Neural cell (in vitro differentiated cells): ENCODE measurements at regions not wholly inside any gene's neighbourhood (a gene's known extent, or its start where the extent isn't known, plus 50 kb on each side); places are given as distances from the start of the nearest gene placed in this dataset.

Experiments used
- H2AFZ ChIP-seq: fragments of 200-600, 300-800 bp; sonication (generic), shearing (Covaris generic); 2 replicates; pipeline ENCODE4 v1.6.0; 2014; ENCODE audit warnings: low read depth, mild to moderate bottlenecking, antibody characterized with exemption, low read length, moderate library complexity
- H3F3A ChIP-seq: fragments of 200-600 bp; shearing (Covaris generic); 2 replicates; pipeline ENCODE4 v1.6.1; 2016; ENCODE audit warnings: mild to moderate bottlenecking, moderate library complexity, mixed read lengths, antibody characterized with exemption, low read length; ENCODE audit not compliant: insufficient read depth, poor library complexity, severe bottlenecking
- H3K27ac ChIP-seq: fragments of 200-600, 300-800 bp; sonication (generic), shearing (Covaris generic); 2 replicates; pipeline ENCODE4 v1.5.1; 2014; ENCODE audit warnings: mild to moderate bottlenecking, low read length, moderate library complexity
- H3K27me3 ChIP-seq: fragments of 300-800, 200-600 bp; sonication (generic), shearing (Covaris generic); 2 replicates; pipeline ENCODE4 v1.6.0; 2014; ENCODE audit warnings: mild to moderate bottlenecking, low read depth, low read length, moderate library complexity; ENCODE audit not compliant: insufficient read depth
- H3K36me3 ChIP-seq: fragments of 300-800, 200-600 bp; sonication (generic), shearing (Covaris generic); 2 replicates; pipeline ENCODE4 v1.5.1; 2014; ENCODE audit warnings: mild to moderate bottlenecking, antibody characterized with exemption, low read length, moderate library complexity; ENCODE audit not compliant: insufficient read depth
- H3K4me2 ChIP-seq: fragments of 300-800, 200-600 bp; sonication (generic), shearing (Covaris generic); 2 replicates; pipeline ENCODE4 v1.6.0; 2014; ENCODE audit warnings: mild to moderate bottlenecking, low read length
- H3K4me3 ChIP-seq: fragments of 300-800, 200-600 bp; sonication (generic), shearing (Covaris generic); 2 replicates; pipeline ENCODE4 v1.5.1; 2014; ENCODE audit warnings: mild to moderate bottlenecking, low read length, moderate library complexity
- H3K79me2 ChIP-seq: fragments of 200-600 bp; shearing (Covaris generic); replicated peaks from 2 replicates; pipeline ENCODE4 v1.6.0; 2014; ENCODE audit warnings: mild to moderate bottlenecking, low read length, moderate library complexity; ENCODE audit not compliant: insufficient read depth
- H3K9ac ChIP-seq: fragments of 300-800, 200-600 bp; sonication (generic), shearing (Covaris generic); 2 replicates; pipeline ENCODE4 v1.6.1; 2016; ENCODE audit warnings: mild to moderate bottlenecking, low read length, mixed read lengths
- H3K9me2 ChIP-seq: fragments of 200-600 bp; shearing (Covaris generic); 2 replicates; pipeline ENCODE4 v1.6.1; 2016; ENCODE audit warnings: mild to moderate bottlenecking, low read length, mixed read lengths; ENCODE audit not compliant: insufficient read depth
- H3K9me3 ChIP-seq: fragments of 200-600, 300-800 bp; sonication (generic), shearing (Covaris generic); 2 replicates; pipeline ENCODE4 v1.6.1; 2016; ENCODE audit warnings: mild to moderate bottlenecking, mixed run types, low read length, moderate library complexity, mixed read lengths
- H4K20me1 ChIP-seq: fragments of 200-600 bp; shearing (Covaris generic); 2 replicates; pipeline ENCODE4 v1.6.1; 2016; ENCODE audit warnings: mild to moderate bottlenecking, mixed run types; ENCODE audit not compliant: insufficient read depth
- CTCF ChIP-seq: fragments of 450-650 bp; IDR thresholded peaks from 2 replicates; pipeline ENCODE4 v1.5.1; 2014; ENCODE audit warnings: antibody characterized with exemption, mild to moderate bottlenecking, moderate library complexity; ENCODE audit not compliant: poor library complexity, severe bottlenecking
- EP300 ChIP-seq: fragments of 450-650 bp; conservative IDR thresholded peaks from 2 replicates; pipeline ENCODE4 v1.6.1; 2014; ENCODE audit warnings: antibody characterized with exemption, mild to moderate bottlenecking, moderate library complexity; ENCODE audit not compliant: poor library complexity, severe bottlenecking
- EZH2 ChIP-seq: fragments of 200-600, 300-800 bp; shearing (Covaris generic), sonication (generic); IDR thresholded peaks from 2 replicates; pipeline ENCODE4 v1.6.1; 2014; ENCODE audit warnings: antibody characterized with exemption, low read length, borderline replicate concordance, mild to moderate bottlenecking; ENCODE audit not compliant: insufficient read depth, poor library complexity, severe bottlenecking
- MXI1 ChIP-seq: fragments of 450-650 bp; conservative IDR thresholded peaks from 2 replicates; pipeline ENCODE4 v1.6.1; 2014; ENCODE audit warnings: antibody characterized with exemption, mild to moderate bottlenecking; ENCODE audit not compliant: poor library complexity, severe bottlenecking
- POLR2AphosphoS5 ChIP-seq: IDR thresholded peaks from 2 replicates; pipeline ENCODE4 v1.6.1; 2012
- RAD21 ChIP-seq: fragments of 450-650 bp; conservative IDR thresholded peaks from 2 replicates; pipeline ENCODE4 v1.6.1; 2014; ENCODE audit warnings: antibody characterized with exemption, mild to moderate bottlenecking, moderate library complexity
- REST ChIP-seq: IDR thresholded peaks from 2 replicates; pipeline ENCODE4 v1.6.1; 2012; ENCODE audit warnings: borderline replicate concordance
- SMC3 ChIP-seq: fragments of 450-650 bp; conservative IDR thresholded peaks from 2 replicates; pipeline ENCODE4 v1.6.1; 2014; ENCODE audit warnings: antibody characterized with exemption, mild to moderate bottlenecking, moderate library complexity; ENCODE audit not compliant: poor library complexity
- TAF1 ChIP-seq: IDR thresholded peaks from 2 replicates; pipeline ENCODE4 v1.6.1; 2012; ENCODE audit warnings: low read depth

- no peak for TF ChIP-seq CTCF
- no peak for TF ChIP-seq MXI1
- TF ChIP-seq POLR2AphosphoS5: no peak
- no peak for TF ChIP-seq SMC3
Observed at GRCh38 chr9:88664773-88665172, 129.8 kb downstream of the NXNL2 start (continued).

DNA sequence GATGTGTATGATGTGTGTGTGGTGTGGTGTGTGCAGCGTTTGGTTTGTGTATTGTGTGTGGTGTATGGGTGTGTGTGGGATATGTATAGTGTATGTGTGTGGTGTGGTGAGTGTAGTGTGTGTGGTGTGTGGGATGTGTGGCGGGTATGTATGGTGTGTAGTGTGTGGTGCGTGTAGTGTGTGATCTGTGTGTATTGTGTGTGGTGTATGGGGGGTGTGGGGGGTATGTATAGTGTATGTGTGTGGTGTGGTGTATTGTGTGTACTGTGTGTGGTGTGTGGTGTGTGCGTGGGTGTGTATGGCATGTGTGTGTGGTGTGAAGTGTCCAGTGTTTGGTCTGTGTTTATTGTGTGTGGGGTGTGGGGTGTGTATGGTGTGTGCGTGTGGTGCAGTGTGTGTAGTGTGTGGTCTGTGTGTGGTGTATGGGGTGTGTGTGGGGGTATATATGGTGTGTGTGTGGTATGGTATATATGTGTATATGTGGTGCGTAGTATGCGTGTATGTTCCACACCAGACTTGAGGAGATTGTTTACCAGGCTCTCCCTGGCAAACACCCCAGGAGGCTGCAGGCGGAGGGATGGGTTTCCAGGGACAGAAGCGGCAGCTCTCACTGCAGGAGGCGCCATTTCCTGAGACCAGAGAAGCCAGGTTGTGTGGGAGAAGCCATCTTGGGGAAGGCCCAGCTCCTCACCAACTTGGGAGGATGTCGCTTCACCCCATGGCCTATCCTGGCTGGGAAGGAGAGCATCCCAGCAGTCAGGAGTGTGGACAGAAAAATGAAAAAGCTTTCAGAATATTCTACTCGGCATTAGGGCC lies 138.1 kb downstream of the NXNL2 start:
- no peak overlapping the region for H2AFZ ChIP-seq
- no peak overlapping the region for H3K27ac ChIP-seq

GRCh38 chr9:88673886-88674285 lies 138.9 kb downstream of the NXNL2 start:
- Histone ChIP-seq H3K27ac (no peak overlapping the region), H2AFZ (no peak overlapping the region), H3K9me3 (no peaks in the 10 kb centered on the region), H3K36me3 (no peaks in the 10 kb centered on the region), H3K4me3 (no peak overlapping the region), H3K79me2 (no peaks in the 10 kb centered on the region), H3K9ac (no peak overlapping the region), H3F3A (no peaks in the 10 kb centered on the region), H3K4me2 (no peak overlapping the region), H4K20me1 (no peaks in the 10 kb centered on the region), H3K9me2 (no peaks in the 10 kb centered on the region), H3K27me3 (no peaks in the 10 kb centered on the region)
- TF ChIP-seq CTCF: no peak
- TF ChIP-seq TAF1: no peak
- TF ChIP-seq EP300: no peak
- TF ChIP-seq MXI1: no peak
- TF ChIP-seq EZH2: no peak
- no peak for TF ChIP-seq SMC3
- no peak for TF ChIP-seq REST
- no peak for TF ChIP-seq POLR2AphosphoS5
- TF ChIP-seq RAD21: no peak

More for the DNA sequence above, 138.1 kb downstream of the NXNL2 start:
- no peaks in the 10 kb centered on the region for H3K36me3 ChIP-seq
- no peak for TF ChIP-seq EP300
- no peaks in the 10 kb centered on the region for H3K79me2 ChIP-seq
- no peak overlapping the region for H3K9ac ChIP-seq
- no peak overlapping the region for H3K4me2 ChIP-seq
- H3K4me3 ChIP-seq: no peak overlapping the region
- no peaks in the 10 kb centered on the region for H3K9me3 ChIP-seq
- no peaks in the 10 kb centered on the region for H3F3A ChIP-seq
- no peaks in the 10 kb centered on the region for H3K9me2 ChIP-seq
- no peaks in the 10 kb centered on the region for H3K27me3 ChIP-seq
- no peaks in the 10 kb centered on the region for H4K20me1 ChIP-seq
